GM23338 (cell line): ENCODE measurements at regions not wholly inside any gene's neighbourhood (a gene's known extent, or its start where the extent isn't known, plus 50 kb on each side); places are given as distances from the start of the nearest gene placed in this dataset.

Experiments used
- ATAC-seq: fragments of 200-7000 bp; cut with Tn5 transposase; 3 replicates; pipeline ENCODE4 v1.9.1; 2020
- DNase-seq: peaks from one replicate; pipeline ENCODE4 v3.0.0-alpha.2; 2015; ENCODE audit warnings: low spot score
- H2AFZ ChIP-seq: fragments of 200-600 bp; sonication (generic); 2 replicates; pipeline ENCODE4 v1.8.0; 2016; ENCODE audit warnings: antibody characterized with exemption, mild to moderate bottlenecking, moderate library complexity
- H3F3A ChIP-seq: fragments of 200-600 bp; sonication (generic); replicated peaks from 2 replicates; pipeline ENCODE4 v1.8.0; 2017; ENCODE audit warnings: antibody characterized with exemption, mixed run types, low read depth
- H3K27ac ChIP-seq: fragments of 200-600 bp; sonication (generic); 2 replicates; pipeline ENCODE4 v1.6.1; 2016; ENCODE audit warnings: low read depth
- H3K27me3 ChIP-seq: fragments of 200-600 bp; sonication (generic); 2 replicates; pipeline ENCODE4 v1.8.0; 2016; ENCODE audit warnings: mild to moderate bottlenecking, mixed run types, moderate library complexity; ENCODE audit not compliant: insufficient read depth
- H3K36me3 ChIP-seq: fragments of 200-600 bp; sonication (generic); 2 replicates; pipeline ENCODE4 v1.8.0; 2016; ENCODE audit warnings: mild to moderate bottlenecking; ENCODE audit not compliant: insufficient read depth
- H3K4me1 ChIP-seq: fragments of 200-600 bp; sonication (generic); 2 replicates; pipeline ENCODE4 v1.8.0; 2016; ENCODE audit warnings: mild to moderate bottlenecking, moderate library complexity; ENCODE audit not compliant: insufficient read depth
- H3K4me2 ChIP-seq: fragments of 200-600 bp; sonication (generic); 2 replicates; pipeline ENCODE4 v1.7.1; 2017; ENCODE audit warnings: mixed run types
- H3K4me3 ChIP-seq: fragments of 200-600 bp; sonication (generic); 2 replicates; pipeline ENCODE4 v1.6.1; 2016; ENCODE audit warnings: mixed run types
- H3K79me2 ChIP-seq: fragments of 200-600 bp; sonication (generic); replicated peaks from 2 replicates; pipeline ENCODE4 v1.8.0; 2017; ENCODE audit warnings: mild to moderate bottlenecking; ENCODE audit not compliant: insufficient read depth
- H3K9me2 ChIP-seq: fragments of 200-600 bp; sonication (generic); 2 replicates; pipeline ENCODE4 v1.8.0; 2017; ENCODE audit not compliant: insufficient read depth
- H4K20me1 ChIP-seq: fragments of 200-600 bp; sonication (generic); replicated peaks from 2 replicates; pipeline ENCODE4 v1.8.0; 2017; ENCODE audit warnings: mild to moderate bottlenecking; ENCODE audit not compliant: insufficient read depth
- H3K27ac Mint-ChIP-seq: 2 replicates; pipeline ENCODE4 v1.8.0; 2020; ENCODE audit warnings: inconsistent platforms, mild to moderate bottlenecking, moderate library complexity, mixed read lengths
- H3K27me3 Mint-ChIP-seq: 3 replicates; pipeline ENCODE4 v1.8.0; 2022; ENCODE audit warnings: low read depth, mild to moderate bottlenecking, moderate library complexity, mixed read lengths, inconsistent platforms; ENCODE audit not compliant: insufficient read depth, poor library complexity
- H3K36me3 Mint-ChIP-seq: 3 replicates; pipeline ENCODE4 v1.8.0; 2021; ENCODE audit warnings: low read depth, mild to moderate bottlenecking, inconsistent platforms, moderate library complexity, mixed read lengths
- H3K4me1 Mint-ChIP-seq: 3 replicates; pipeline ENCODE4 v1.8.0; 2020; ENCODE audit warnings: mild to moderate bottlenecking, inconsistent platforms, mixed read lengths
- H3K4me3 Mint-ChIP-seq: 3 replicates; pipeline ENCODE4 v1.8.0; 2021; ENCODE audit warnings: moderate library complexity, mild to moderate bottlenecking, inconsistent platforms, mixed read lengths
- H3K9me3 Mint-ChIP-seq: 3 replicates; pipeline ENCODE4 v1.8.0; 2020; ENCODE audit warnings: moderate library complexity, mild to moderate bottlenecking, inconsistent platforms, mixed read lengths
- CREB1 ChIP-seq: fragments of 250-450 bp; sonication (Bioruptor Pico); IDR thresholded peaks from 2 replicates; pipeline ENCODE4 v1.5.0; 2020; ENCODE audit warnings: low read depth, mild to moderate bottlenecking, moderate library complexity
- EZH2 ChIP-seq: fragments of 200-600 bp; sonication (generic); IDR thresholded peaks from one replicate; pipeline ENCODE4 v1.8.0; 2017; ENCODE audit warnings: antibody characterized with exemption, mild to moderate bottlenecking, low read depth; ENCODE audit not compliant: unreplicated experiment
- EZH2phosphoT487 ChIP-seq: fragments of 200-600 bp; sonication (generic); IDR thresholded peaks from one replicate; pipeline ENCODE4 v1.8.1; 2018; ENCODE audit warnings: antibody characterized with exemption; ENCODE audit not compliant: unreplicated experiment
- JUNB ChIP-seq: IDR thresholded peaks from one replicate; pipeline ENCODE4 v1.6.1; 2016; ENCODE audit warnings: antibody characterized with exemption; ENCODE audit not compliant: unreplicated experiment
- NANOG ChIP-seq: IDR thresholded peaks from 2 replicates; pipeline ENCODE4 v1.6.1; 2016; ENCODE audit warnings: antibody characterized with exemption, borderline replicate concordance
- POLR2AphosphoS5 ChIP-seq: IDR thresholded peaks from 2 replicates; pipeline ENCODE4 v1.6.1; 2016; ENCODE audit warnings: antibody characterized with exemption, low read depth
- STAT1 ChIP-seq: IDR thresholded peaks from one replicate; pipeline ENCODE4 v1.6.1; 2016; ENCODE audit warnings: antibody characterized with exemption; ENCODE audit not compliant: unreplicated experiment
- ZNF114 ChIP-seq: fragments of 250-450 bp; sonication (Bioruptor Pico); IDR thresholded peaks from 2 replicates; pipeline ENCODE4 v1.5.0; 2020; ENCODE audit warnings: mild to moderate bottlenecking, moderate library complexity
- ZNF331 ChIP-seq: fragments of 250-450 bp; sonication (Bioruptor Pico); IDR thresholded peaks from 2 replicates; pipeline ENCODE4 v1.5.0; 2020; ENCODE audit warnings: low read depth, mild to moderate bottlenecking, moderate library complexity
- TF ChIP-seq, protein P1 (sequence below): fragments of 250-450 bp; sonication (Bioruptor Pico); IDR thresholded peaks from 2 replicates; pipeline ENCODE4 v1.5.0; 2020; ENCODE audit warnings: mild to moderate bottlenecking, moderate library complexity
- TF ChIP-seq, protein P2 (sequence below), 2 experiments: fragments of 200-600 bp in 1 of 2; sonication (generic) in 1 of 2; conservative IDR thresholded peaks; 2 replicates each; pipeline versions ENCODE4 v1.5.1 to v1.6.1; 2016 to 2017; ENCODE audit warnings: antibody characterized with exemption in 2 of 2, low read depth in 2 of 2, mild to moderate bottlenecking in 2 of 2, moderate library complexity in 1 of 2
- TF ChIP-seq, protein P3 (sequence below): IDR thresholded peaks from one replicate; pipeline ENCODE4 v1.6.1; 2018; ENCODE audit warnings: antibody characterized with exemption; ENCODE audit not compliant: unreplicated experiment
- TF ChIP-seq, protein P4 (sequence below): IDR thresholded peaks from 2 replicates; pipeline ENCODE4 v1.6.1; 2016; ENCODE audit warnings: antibody characterized with exemption

DNA sequence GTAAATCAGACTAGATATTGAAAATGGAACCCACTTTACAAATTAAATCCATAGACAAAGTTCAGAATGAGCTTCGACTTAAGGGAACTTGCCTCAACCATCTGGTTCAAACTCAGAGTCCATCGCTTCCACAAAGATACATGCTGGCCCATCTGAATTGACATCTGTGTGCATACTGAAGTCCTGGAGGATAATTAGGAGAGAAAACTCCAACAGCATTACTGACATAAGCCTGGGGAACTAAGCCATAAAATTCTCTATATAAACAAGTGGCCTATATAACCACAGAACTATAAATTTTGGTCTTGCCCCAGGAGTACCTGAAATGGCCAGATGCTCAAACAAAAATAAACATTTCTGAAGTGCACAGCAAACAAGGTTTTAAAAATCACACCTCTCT lies 94.4 kb downstream of the IZUMO3 start:
- no peak for DNase-seq
- Histone ChIP-seq H3K9me2 (peaks cover 4% of the 10 kb centered on the region), H2AFZ (no peak overlapping the region), H3K4me3 (no peak overlapping the region), H3K36me3 (0 out of 2 replicates have a peak, but pooled peaks cover 4% of the 10 kb centered on the region), H3K79me2 (no peaks in the 10 kb centered on the region), H4K20me1 (no peaks in the 10 kb centered on the region), H3K4me1 (no peaks in the 10 kb centered on the region), H3K4me2 (no peak overlapping the region), H3F3A (no peaks in the 10 kb centered on the region), H3K27ac (no peak overlapping the region), H3K27me3 (no peaks in the 10 kb centered on the region)
- no peak overlapping the region for H3K4me3 Mint-ChIP-seq
- H3K9me3 Mint-ChIP-seq, result peaks cover 5% of the 10 kb centered on the region; the same call in 1 of the 3 replicates
- ATAC-seq, result no peak
- no peak overlapping the region for H3K27ac Mint-ChIP-seq
- no peaks in the 10 kb centered on the region for H3K4me1 Mint-ChIP-seq
- H3K36me3 Mint-ChIP-seq, result no peaks in the 10 kb centered on the region; the same call in 2 of the 3 replicates
- TF ChIP-seq NANOG (no peak), EZH2phosphoT487 (no peak), ZNF114 (no peak), STAT1 (no peak), POLR2AphosphoS5 (no peak), ZNF331 (CRISPR knock-in tag) (no peak), EZH2 (no peak), CREB1 (CRISPR knock-in tag) (no peak), JUNB (no peak)
- TF ChIP-seq, protein P1, sequence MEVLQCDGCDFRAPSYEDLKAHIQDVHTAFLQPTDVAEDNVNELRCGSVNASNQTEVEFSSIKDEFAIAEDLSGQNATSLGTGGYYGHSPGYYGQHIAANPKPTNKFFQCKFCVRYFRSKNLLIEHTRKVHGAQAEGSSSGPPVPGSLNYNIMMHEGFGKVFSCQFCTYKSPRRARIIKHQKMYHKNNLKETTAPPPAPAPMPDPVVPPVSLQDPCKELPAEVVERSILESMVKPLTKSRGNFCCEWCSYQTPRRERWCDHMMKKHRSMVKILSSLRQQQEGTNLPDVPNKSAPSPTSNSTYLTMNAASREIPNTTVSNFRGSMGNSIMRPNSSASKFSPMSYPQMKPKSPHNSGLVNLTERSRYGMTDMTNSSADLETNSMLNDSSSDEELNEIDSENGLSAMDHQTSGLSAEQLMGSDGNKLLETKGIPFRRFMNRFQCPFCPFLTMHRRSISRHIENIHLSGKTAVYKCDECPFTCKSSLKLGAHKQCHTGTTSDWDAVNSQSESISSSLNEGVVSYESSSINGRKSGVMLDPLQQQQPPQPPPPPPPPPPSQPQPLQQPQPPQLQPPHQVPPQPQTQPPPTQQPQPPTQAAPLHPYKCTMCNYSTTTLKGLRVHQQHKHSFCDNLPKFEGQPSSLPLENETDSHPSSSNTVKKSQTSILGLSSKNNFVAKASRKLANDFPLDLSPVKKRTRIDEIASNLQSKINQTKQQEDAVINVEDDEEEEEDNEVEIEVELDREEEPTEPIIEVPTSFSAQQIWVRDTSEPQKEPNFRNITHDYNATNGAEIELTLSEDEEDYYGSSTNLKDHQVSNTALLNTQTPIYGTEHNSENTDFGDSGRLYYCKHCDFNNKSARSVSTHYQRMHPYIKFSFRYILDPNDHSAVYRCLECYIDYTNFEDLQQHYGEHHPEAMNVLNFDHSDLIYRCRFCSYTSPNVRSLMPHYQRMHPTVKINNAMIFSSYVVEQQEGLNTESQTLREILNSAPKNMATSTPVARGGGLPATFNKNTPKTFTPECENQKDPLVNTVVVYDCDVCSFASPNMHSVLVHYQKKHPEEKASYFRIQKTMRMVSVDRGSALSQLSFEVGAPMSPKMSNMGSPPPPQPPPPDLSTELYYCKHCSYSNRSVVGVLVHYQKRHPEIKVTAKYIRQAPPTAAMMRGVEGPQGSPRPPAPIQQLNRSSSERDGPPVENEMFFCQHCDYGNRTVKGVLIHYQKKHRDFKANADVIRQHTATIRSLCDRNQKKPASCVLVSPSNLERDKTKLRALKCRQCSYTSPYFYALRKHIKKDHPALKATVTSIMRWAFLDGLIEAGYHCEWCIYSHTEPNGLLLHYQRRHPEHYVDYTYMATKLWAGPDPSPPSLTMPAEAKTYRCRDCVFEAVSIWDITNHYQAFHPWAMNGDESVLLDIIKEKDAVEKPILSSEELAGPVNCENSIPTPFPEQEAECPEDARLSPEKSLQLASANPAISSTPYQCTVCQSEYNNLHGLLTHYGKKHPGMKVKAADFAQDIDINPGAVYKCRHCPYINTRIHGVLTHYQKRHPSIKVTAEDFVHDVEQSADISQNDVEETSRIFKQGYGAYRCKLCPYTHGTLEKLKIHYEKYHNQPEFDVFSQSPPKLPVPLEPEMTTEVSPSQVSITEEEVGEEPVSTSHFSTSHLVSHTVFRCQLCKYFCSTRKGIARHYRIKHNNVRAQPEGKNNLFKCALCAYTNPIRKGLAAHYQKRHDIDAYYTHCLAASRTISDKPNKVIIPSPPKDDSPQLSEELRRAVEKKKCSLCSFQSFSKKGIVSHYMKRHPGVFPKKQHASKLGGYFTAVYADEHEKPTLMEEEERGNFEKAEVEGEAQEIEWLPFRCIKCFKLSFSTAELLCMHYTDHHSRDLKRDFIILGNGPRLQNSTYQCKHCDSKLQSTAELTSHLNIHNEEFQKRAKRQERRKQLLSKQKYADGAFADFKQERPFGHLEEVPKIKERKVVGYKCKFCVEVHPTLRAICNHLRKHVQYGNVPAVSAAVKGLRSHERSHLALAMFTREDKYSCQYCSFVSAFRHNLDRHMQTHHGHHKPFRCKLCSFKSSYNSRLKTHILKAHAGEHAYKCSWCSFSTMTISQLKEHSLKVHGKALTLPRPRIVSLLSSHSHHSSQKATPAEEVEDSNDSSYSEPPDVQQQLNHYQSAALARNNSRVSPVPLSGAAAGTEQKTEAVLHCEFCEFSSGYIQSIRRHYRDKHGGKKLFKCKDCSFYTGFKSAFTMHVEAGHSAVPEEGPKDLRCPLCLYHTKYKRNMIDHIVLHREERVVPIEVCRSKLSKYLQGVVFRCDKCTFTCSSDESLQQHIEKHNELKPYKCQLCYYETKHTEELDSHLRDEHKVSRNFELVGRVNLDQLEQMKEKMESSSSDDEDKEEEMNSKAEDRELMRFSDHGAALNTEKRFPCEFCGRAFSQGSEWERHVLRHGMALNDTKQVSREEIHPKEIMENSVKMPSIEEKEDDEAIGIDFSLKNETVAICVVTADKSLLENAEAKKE (CRISPR knock-in tag), result no peak
- TF ChIP-seq, protein P2, sequence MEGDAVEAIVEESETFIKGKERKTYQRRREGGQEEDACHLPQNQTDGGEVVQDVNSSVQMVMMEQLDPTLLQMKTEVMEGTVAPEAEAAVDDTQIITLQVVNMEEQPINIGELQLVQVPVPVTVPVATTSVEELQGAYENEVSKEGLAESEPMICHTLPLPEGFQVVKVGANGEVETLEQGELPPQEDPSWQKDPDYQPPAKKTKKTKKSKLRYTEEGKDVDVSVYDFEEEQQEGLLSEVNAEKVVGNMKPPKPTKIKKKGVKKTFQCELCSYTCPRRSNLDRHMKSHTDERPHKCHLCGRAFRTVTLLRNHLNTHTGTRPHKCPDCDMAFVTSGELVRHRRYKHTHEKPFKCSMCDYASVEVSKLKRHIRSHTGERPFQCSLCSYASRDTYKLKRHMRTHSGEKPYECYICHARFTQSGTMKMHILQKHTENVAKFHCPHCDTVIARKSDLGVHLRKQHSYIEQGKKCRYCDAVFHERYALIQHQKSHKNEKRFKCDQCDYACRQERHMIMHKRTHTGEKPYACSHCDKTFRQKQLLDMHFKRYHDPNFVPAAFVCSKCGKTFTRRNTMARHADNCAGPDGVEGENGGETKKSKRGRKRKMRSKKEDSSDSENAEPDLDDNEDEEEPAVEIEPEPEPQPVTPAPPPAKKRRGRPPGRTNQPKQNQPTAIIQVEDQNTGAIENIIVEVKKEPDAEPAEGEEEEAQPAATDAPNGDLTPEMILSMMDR (conservative IDR thresholded peaks at IDR 0.05; ENCODE audit: low read depth in 2 of 2), result no peak
- TF ChIP-seq, protein P3, sequence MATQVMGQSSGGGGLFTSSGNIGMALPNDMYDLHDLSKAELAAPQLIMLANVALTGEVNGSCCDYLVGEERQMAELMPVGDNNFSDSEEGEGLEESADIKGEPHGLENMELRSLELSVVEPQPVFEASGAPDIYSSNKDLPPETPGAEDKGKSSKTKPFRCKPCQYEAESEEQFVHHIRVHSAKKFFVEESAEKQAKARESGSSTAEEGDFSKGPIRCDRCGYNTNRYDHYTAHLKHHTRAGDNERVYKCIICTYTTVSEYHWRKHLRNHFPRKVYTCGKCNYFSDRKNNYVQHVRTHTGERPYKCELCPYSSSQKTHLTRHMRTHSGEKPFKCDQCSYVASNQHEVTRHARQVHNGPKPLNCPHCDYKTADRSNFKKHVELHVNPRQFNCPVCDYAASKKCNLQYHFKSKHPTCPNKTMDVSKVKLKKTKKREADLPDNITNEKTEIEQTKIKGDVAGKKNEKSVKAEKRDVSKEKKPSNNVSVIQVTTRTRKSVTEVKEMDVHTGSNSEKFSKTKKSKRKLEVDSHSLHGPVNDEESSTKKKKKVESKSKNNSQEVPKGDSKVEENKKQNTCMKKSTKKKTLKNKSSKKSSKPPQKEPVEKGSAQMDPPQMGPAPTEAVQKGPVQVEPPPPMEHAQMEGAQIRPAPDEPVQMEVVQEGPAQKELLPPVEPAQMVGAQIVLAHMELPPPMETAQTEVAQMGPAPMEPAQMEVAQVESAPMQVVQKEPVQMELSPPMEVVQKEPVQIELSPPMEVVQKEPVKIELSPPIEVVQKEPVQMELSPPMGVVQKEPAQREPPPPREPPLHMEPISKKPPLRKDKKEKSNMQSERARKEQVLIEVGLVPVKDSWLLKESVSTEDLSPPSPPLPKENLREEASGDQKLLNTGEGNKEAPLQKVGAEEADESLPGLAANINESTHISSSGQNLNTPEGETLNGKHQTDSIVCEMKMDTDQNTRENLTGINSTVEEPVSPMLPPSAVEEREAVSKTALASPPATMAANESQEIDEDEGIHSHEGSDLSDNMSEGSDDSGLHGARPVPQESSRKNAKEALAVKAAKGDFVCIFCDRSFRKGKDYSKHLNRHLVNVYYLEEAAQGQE, result no peak
- TF ChIP-seq, protein P4, sequence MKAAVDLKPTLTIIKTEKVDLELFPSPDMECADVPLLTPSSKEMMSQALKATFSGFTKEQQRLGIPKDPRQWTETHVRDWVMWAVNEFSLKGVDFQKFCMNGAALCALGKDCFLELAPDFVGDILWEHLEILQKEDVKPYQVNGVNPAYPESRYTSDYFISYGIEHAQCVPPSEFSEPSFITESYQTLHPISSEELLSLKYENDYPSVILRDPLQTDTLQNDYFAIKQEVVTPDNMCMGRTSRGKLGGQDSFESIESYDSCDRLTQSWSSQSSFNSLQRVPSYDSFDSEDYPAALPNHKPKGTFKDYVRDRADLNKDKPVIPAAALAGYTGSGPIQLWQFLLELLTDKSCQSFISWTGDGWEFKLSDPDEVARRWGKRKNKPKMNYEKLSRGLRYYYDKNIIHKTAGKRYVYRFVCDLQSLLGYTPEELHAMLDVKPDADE, result no peak
- peaks cover 2% of the 10 kb centered on the region for H3K27me3 Mint-ChIP-seq
